HG03108 (cell line): ENCODE measurements at regions not wholly inside any gene's neighbourhood (a gene's known extent, or its start where the extent isn't known, plus 50 kb on each side); places are given as distances from the start of the nearest gene placed in this dataset.
"Not testable (repeated sequence)": the region's sequence is repeated elsewhere in the genome, so short reads cannot be mapped to it uniquely, and the experiment has no call there.

Source experiments
- ATAC-seq: cut with Tn5 transposase; IDR thresholded peaks from one replicate; pipeline ENCODE4 v1.9.1; 2021; ENCODE audit warnings: moderate library complexity; ENCODE audit not compliant: unreplicated experiment

DNA sequence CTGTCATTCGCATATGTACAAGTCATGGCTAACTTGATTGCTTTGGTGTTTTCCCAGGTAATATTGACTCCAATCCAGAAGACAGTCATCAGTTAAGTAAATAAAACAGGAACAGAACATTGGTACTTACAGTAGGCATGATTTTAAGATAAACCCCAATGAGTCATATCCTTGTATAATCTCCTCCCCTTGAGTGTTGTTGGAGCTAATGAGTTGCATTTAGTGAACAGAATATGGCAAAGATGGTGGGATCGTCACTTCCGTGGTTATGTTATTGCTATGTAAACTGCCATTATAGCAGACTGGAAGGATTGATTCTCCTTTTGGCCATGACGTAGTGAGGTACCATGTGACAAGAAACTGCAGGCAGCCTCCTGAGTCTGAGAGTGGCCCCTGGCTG, 102.2 kb downstream of the TMX1 start:
- no peak for ATAC-seq

DNA sequence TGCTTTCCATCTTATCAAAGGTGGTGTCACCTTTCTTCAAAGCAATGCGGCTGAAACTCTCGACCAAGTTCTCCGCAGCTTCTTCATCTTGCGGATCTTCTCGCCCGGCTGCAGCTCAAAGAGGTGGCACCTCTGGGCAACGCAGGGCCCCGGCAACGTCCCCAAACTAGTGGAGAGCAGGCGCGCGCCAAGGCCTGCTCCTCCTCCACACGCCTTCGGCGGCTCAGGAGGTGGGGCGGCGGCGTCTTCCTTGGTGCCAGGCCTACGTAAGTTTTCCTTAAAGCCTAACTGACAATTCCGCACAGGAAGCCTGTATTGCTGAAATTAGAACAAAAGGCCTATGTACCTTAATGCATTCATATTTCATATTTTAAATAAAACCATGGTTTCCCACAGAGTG, 112.0 kb downstream of the TMX1 start:
- ATAC-seq, result no peak

DNA sequence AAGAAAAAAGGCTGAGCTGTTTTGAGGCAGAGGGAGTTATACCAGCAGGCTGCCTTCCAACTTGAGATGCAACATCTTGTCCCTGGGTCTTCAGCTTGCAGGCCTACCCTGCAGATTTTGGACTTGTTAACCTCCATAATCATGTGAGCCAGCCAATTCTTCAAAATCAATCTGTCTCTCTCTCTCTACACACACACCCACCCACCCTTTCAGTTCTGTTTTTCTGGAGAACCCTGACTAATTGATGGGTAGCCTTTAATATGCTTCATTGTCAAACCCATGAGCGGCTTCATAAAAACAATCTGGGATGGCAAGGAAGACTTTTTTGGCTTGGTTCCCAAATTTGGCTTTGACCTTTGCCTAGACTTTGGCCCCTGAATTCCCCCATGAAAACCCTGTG, 113.9 kb downstream of the TMX1 start:
- ATAC-seq, result no peak

DNA sequence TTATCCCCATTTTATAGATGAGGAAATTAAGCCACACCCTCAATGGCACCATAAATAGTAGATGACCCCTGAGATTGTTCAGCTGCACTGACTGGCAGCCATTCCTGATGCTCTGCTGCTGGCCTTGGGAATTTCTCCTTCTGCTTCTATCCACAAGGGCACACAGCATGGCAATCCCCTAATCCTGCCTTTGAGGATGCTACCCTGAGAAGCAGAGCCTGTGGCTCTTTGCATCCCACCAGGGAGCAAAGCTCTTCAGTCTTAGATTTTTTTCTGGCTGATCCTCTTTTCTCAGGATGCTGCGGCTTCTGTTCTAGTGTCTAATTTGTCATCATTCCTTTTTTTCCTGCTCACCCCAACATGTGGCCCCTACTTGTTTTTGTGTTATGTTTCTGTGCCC, 114.8 kb downstream of the TMX1 start:
- no peak for ATAC-seq

DNA sequence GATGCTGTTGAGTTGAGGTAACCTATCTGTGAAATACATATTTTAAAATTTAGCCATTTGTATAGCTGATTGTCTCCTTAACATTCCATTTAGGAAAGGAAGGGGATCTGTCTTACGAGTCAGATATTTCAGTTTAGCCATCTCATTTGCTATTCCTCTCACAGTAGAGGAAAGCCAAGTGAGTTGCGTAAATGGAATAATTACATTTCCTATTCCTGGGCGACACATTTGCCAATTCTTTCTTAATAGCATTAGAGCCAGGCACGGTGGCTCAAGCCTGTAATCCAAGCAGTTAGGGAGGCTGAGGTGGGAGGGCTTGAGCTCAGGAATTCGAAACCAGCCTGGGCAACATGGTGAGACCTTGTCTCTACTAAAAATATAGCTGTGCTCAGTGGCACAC, 116.3 kb downstream of the TMX1 start:
- ATAC-seq, result no peak

DNA sequence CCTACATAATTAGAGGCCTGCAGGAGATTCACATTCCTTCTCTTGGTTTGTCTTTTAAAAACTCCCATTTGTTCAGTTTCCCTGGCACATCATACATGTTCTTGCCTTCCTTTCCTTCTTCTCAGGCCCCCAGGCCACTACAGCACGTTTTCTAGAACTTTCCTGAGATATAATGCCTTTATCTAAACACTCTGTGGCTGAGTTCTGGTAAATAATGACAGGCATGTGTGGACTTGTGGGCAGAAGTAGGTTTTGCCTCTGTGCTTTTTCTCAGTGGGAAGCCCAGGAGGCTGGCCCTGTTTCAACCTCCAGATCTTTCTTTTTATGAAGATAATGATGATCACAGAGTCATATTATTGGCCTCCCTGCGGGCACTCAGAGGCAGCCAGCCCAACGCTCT, 117.2 kb downstream of the TMX1 start:
- no peak for ATAC-seq

DNA sequence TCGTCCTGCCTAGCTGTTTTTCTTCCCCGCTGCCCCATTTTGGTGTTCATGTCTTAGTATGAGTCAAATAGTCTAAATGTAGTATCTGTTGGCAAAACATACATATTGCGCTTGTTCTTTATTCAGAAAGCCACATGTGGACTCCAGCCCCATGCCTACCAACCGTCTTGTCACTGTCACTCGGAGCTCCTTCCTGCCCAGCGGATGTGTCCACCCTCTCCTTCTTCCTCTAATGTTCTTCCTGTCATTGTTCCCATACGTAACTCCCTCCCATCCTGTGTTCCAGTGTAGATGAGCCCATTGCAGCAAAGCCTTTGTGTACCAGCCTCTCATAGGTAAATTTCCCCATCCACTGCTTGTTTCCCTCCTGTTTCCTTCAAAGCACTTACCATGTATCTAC, 120.5 kb downstream of the TMX1 start:
- no peak for ATAC-seq

DNA sequence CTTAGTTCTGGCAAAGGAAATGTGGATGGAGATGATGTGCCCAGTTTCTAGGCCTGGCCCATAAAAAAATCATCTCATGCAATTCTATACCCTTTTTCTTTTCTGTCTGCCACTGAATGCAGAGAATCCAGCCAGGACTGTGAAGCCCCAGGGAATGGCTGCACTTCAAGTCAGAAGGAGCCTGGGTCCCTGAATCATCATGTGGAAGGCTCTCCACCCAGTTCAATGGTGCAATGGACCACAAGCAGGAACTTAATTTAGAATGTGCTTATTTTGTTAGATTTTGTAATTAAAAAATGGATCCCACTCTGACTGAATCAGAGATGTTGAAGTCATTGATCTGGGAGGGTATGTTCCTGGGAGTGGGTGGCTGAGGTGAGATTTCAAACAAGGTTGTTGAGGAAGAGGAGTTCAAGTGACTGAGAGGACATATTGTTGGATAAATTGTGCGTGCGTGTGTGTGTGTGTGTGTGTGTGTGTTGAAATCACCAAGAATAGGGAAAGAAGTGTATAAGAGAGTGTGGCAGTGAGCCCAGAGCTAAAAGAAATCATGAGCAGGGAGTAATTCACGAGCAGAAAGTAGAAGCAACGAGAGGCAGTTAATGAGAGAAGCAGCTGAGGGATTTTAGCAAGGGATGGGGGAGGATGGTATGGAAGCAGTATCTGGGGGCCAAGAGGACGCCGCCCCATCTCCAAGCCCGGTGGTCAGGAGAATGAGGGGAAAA, 125.4 kb downstream of the TMX1 start:
- no peak for ATAC-seq

DNA sequence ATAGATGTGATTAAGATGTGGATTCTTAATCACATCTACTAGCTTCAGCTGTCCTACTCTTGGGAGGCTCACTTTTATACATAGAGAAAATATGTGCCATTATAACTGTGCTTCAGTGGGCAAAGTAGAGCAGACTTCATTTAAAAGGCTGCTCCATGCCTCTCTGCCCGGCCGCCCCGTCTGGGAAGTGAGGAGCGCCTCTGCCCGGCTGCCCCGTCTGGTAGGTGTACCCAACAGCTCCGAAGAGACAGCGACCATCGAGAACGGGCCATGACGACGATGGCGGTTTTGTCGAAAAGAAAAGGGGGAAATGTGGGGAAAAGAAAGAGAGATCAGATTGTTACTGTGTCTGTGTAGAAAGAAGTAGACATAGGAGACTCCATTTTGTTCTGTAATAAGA, 126.4 kb downstream of the TMX1 start:
- not testable (repeated sequence) for ATAC-seq

DNA sequence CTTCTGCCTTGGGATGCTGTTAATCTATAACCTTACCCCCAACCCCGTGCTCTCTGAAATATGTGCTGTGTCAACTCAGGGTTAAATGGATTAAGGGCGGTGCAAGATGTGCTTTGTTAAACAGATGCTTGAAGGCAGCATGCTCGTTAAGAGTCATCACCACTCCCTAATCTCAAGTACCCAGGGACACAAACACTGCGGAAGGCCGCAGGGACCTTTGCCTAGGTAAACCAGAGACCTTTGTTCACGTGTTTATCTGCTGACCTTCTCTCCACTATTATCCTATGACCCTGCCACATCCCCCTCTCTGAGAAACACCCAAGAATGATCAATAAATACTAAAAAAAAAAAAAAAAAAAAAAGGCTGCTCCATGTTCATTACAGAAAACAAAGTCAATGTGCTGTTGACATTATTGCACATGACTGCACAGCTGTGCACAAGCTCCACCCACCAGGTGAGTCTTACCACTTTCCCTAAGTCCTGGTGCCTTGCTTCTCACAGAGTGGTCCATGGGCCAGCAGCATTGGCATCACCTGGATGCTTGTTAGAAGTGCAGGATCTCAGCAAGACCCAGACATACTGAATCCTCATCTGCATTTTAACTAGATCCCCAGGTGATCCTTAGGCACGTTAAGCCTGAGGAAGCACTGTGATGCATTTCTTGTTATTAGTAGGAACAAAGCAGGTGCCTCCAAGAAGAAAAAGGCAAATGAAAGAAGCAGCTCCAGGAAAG, 127.0 kb downstream of the TMX1 start:
- not testable (repeated sequence) for ATAC-seq

DNA sequence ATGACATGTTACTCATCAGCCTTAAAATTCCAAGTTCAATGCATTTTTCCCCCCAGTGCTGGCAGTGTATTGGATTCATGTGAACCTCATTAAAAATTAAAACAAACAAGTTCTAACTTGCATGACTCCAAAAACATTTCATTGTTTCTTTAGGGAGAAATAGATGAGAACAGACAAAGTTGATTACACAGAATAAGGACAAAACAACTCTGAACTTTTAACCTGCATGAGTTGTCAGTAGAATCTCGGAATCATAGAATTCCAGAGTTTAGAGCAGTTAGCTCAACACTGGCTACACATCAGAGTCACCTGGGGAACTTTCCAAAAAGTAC, 127.5 kb downstream of the TMX1 start:
- ATAC-seq, result no peak

DNA sequence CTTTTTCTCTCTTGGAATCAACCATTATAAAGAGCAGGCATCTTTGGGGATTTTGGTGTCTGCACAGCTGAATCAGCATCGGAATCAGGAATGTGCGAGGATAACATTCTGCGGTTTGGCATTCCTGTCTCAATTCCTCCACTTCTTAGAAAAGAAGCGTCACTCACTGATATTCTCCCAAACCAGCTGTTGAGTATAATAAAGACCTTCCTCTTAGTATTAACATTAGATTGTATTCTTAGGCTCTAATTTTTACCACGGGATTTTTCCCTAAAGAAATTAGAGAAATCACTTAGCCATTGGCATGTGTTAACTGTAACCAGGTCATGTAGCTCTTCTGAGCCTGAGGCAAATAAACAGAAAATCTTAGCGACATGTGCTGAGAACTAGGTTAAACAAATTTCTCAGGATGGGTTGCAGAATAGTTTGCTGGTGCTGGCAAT, 128.7 kb downstream of the TMX1 start:
- no peak for ATAC-seq

DNA sequence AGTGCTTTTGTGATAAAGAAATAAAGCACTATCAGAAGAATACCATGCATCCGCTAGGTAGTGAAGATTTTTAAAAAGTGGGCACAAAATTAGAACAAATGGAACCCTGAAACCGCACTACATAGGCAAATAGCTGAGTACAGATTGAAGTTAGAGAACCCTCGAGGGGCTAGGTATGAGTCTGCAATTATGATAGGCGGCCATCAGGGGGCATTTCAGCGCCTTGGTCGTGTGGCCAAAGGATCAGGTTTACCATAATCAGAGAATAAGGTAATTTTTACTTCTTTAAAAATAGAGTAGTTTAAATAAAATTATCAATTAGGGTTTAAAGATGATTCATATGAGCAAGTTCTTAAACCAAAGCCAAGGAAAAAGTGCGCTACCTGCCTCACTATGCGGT, 129.8 kb downstream of the TMX1 start:
- no peak for ATAC-seq

DNA sequence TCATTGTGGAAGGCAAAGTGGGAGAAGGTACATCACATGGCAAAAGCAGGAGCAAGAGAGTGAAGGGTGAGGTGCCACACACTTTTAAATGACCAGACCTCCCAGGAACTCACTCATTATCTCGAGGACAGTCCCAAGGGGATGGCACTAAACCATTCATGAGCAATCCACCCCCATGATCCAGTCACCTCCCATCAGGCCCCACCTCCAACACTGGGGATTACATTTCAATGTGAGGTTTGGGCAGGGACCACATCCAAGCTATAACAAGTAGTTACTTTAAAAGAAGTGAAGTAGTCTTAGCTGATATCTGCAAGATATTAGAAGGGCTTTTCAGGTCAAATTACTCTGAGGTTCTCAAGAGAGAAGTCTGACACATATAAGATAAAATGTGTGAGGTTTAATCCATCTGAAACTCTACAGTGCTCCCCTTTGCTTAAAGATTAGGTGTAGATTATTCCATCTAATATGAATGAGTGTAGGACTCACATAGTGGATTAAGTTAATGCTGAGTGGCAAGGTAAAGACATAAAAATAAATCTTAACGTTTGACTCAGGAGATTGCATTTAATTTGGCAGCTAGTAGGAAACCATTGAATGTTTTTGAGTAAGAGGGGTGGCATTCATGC, 130.8 kb downstream of the TMX1 start:
- ATAC-seq, result no peak

DNA sequence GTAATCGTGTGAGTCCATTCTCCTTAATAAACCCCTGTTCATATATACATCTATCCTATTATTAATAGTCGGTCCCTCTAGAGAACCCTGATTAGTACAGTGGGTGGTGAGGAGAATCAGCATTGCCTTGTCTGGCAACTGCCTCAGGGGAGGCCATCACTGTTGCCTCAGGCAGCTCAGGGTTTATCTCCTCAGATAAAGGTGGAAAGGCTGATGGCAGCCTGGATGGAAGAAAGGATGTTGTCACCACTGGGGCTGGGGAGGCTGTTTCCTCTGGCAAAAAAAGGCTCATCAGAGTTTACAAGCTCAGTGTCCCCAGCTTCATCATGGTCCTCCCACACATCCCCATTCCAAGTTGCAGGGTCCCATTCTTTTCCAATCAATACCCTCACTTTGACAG, 137.1 kb downstream of the TMX1 start:
- not testable (repeated sequence) for ATAC-seq

DNA sequence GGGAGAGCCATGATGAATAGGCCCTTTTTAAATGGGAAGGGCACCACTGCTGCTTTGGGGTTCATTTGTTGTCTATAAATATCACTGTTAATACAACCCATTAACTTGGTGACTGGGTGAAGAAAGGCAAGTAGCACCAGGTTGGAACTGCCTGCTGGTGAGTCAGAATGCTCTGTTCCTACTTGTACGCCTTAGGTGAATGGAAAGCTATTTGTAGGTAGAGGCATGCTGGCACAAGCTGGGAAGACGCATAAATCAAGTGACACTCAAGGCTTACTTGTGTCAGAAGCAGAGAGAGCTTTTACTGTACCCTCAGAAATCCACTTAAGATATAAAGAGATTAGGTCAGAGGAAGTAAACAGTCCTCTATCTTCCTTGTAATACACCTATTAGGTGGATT, 142.5 kb downstream of the TMX1 start:
- no peak for ATAC-seq

DNA sequence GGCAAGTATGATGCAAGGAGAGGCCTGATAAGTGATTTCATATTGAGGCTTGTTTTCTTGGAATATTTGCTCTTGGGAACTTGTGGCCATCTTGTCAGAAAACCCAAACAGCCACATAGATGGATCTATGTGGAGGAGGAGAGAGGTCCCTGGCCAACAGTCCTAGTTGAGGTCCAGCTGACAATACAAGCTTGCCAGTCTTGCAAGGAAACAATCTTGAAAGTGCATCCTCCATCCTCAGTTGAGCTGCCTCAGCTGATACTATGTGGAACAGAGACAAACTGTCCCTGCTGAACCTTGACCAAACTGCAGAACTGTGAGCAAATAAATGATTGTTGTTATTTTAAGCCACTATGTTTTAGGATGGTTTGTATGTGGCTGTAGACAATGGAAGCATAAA, 146.4 kb downstream of the TMX1 start:
- ATAC-seq, result no peak

DNA sequence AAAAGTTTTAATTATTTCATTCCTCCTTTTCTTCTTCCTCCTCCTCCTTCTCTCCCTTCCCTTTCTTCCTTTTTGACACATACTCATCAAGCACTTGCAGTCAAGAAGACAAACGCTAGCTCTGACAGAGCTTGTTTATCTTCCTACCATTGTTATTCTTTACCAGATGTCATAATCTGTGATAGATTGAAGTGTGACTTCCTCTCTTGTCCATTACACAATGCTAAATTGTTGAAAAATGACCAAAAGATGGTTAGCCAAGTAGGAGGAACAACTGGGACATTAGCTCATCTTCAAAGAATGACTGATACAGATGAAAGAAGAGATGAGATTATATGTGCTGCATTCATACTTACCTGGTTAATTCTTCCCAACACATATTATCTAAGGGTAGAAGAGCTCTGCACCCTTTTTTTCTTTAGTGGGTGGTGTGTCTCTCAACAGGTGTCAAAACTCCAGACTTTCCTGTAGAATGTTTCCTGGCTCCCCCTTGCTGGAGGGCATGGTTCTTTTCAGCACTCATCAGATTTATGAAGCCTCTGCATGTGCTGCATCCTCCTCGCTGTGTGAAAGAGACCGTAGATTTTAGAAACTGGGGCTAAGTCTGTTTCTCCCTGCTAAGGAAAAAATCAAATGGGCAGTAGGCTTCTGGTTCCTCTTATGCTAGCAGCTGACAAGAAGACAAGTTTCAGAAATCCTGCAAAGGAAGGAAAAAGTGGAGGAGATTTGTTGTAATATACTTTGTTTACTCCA, 147.1 kb downstream of the TMX1 start:
- ATAC-seq, result no peak

DNA sequence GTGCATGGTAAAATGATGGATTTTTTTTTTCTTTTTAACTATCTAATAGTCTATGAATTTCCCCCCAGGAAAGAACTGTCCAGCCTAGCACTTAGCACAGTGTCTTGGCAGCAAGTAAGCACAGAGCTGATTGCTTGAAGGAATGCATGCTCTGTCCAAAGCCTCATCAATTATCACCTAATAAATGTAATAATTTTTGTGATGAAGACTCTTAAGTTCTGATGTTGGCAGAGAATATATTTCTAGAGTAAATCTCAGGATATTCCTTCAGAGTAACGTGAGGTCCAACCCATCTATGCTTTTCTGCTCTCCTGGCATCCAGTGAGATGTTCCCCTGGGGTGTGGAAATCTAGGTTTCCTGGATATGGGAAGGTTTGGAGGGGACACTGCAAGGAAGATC, 152.4 kb downstream of the TMX1 start:
- no peak for ATAC-seq

DNA sequence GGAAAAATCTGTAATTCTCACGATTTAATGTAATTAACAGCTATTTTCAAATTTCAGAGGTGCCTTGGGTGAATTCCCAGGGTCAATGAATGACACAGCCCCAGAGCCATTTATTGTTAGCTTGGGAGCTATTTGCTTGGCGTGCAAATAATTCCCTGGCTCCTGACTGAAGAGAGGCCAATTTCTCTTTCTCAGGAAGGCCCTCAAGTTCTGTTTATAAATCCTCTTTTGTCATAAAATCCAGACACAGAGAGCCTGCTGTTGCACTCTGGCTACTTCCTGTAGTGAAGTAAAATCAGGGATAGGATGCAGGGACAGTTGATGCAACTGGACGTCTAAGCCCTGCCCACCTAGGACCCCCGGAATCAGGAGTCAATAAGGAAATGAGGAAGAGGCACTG, 154.3 kb downstream of the TMX1 start:
- ATAC-seq, result no peak

DNA sequence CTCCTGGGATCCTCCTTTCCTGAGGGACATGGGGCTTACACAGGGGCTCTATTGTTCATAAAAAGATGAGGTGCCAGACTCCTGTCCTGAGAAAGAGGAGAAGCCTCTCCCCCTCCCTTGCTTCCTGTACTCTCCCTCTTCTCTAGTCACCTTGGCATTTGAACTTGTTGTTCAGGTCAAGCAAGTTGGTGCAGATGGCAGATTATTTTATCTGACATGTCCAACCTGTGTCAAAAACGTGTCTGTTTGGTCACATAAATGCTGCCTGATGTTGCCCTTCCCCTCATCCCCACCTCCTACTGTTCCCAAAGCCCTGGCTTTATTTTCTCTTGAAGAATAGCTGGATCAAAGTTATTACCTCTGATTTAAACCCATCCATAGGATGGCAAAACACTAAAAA, 154.8 kb downstream of the TMX1 start:
- no peak for ATAC-seq
